HepG2 (cell line): ENCODE measurements at regions not wholly inside any gene's neighbourhood (a gene's known extent, or its start where the extent isn't known, plus 50 kb on each side); places are given as distances from the start of the nearest gene placed in this dataset.

ENCODE experiments used
- FOXP1 ChIP-seq, 2 experiments: fragments of 450-650 bp in 1 of 2; IDR thresholded peaks; 2 replicates each; pipeline ENCODE4 v1.6.1; 2017 to 2018; ENCODE audit warnings: antibody characterized with exemption in 1 of 2
- HNRNPK ChIP-seq: fragments of 200-400 bp; formaldehyde crosslinking; IDR thresholded peaks from 2 replicates; pipeline ENCODE4 v1.6.1; 2018; ENCODE audit warnings: low read length, low read depth, moderate library complexity, mild to moderate bottlenecking; ENCODE audit not compliant: poor library complexity, severe bottlenecking
- SMC3 ChIP-seq: IDR thresholded peaks from 2 replicates; pipeline ENCODE4 v1.6.1; 2011; ENCODE audit warnings: low read length, improper control_type of control experiment
- ZNF552 ChIP-seq: sonication (generic); formaldehyde crosslinking; IDR thresholded peaks from 2 replicates; pipeline ENCODE4 v1.9.0; 2022; ENCODE audit warnings: missing genetic modification reagents, mild to moderate bottlenecking, borderline replicate concordance
- TF ChIP-seq, protein P1 (sequence below): sonication (generic); formaldehyde crosslinking; IDR thresholded peaks from 2 replicates; pipeline ENCODE4 v1.4.0; 2020; ENCODE audit warnings: missing genetic modification reagents
- TF ChIP-seq, protein P2 (sequence below): sonication (generic); formaldehyde crosslinking; IDR thresholded peaks from 2 replicates; pipeline ENCODE4 v1.5.0; 2020; ENCODE audit warnings: mild to moderate bottlenecking, missing genetic modification reagents, moderate library complexity

DNA sequence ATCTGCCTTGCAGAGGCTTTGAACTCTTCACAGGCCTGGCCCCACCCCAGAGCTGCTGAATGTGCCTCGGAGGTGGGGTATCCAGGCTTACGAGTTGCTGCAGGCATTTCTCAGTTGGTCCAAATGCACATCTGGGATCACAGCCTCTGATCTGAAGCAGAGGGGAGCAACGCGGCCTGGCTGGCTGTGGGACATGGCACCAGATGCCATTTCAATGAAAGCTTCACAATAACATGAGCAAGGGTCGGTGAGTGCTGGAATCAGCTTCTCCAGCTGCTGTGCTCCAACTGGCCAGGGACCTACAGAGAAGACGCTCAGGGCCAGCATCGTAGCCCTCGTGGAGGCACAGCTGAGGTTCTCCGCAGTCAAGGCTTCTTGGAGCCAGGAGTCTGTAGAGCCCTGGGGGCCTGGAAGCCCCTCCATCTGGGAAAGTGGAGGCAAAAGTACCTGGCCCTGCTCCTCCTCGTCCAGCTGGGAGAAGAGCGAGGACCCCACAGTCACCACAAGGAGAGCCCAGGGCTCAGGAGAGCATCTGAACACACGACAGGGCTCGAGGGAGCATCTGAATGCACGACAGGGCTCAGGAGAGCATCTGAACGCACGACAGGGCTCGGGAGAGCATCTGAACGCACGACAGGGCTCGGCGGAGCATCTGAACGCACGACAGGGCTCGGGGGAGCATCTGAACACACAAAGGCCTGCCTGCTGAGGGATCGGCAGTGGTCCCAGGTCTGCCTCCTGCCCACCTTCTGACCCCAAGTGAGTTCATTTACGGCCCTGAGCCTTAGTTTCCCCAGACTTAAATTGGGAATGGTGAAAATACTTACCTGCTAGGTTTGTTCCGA is 165.2 kb downstream of the DLL1 start:
- TF ChIP-seq HNRNPK (no peak), FOXP1 (IDR thresholded peaks at IDR 0.05) (no peak), FOXP1 (CRISPR knock-in tag; IDR thresholded peaks at IDR 0.05) (no peak), SMC3 (no peak), ZNF552 (no peak)
- TF ChIP-seq, protein P1, sequence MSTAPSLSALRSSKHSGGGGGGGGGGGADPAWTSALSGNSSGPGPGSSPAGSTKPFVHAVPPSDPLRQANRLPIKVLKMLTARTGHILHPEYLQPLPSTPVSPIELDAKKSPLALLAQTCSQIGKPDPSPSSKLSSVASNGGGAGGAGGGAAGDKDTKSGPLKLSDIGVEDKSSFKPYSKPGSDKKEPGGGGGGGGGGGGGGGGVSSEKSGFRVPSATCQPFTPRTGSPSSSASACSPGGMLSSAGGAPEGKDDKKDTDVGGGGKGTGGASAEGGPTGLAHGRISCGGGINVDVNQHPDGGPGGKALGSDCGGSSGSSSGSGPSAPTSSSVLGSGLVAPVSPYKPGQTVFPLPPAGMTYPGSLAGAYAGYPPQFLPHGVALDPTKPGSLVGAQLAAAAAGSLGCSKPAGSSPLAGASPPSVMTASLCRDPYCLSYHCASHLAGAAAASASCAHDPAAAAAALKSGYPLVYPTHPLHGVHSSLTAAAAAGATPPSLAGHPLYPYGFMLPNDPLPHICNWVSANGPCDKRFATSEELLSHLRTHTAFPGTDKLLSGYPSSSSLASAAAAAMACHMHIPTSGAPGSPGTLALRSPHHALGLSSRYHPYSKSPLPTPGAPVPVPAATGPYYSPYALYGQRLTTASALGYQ: no peak
- TF ChIP-seq, protein P2, sequence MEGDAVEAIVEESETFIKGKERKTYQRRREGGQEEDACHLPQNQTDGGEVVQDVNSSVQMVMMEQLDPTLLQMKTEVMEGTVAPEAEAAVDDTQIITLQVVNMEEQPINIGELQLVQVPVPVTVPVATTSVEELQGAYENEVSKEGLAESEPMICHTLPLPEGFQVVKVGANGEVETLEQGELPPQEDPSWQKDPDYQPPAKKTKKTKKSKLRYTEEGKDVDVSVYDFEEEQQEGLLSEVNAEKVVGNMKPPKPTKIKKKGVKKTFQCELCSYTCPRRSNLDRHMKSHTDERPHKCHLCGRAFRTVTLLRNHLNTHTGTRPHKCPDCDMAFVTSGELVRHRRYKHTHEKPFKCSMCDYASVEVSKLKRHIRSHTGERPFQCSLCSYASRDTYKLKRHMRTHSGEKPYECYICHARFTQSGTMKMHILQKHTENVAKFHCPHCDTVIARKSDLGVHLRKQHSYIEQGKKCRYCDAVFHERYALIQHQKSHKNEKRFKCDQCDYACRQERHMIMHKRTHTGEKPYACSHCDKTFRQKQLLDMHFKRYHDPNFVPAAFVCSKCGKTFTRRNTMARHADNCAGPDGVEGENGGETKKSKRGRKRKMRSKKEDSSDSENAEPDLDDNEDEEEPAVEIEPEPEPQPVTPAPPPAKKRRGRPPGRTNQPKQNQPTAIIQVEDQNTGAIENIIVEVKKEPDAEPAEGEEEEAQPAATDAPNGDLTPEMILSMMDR: no peak
